HepG2 (cell line): ENCODE measurements at regions not wholly inside any gene's neighbourhood (a gene's known extent, or its start where the extent isn't known, plus 50 kb on each side); places are given as distances from the start of the nearest gene placed in this dataset.

Experiments
- ATAC-seq: fragments of 200-7000 bp; cut with Tn5 transposase; 3 replicates; pipeline ENCODE4 v1.9.1; 2020; ENCODE audit warnings: mild to moderate bottlenecking, moderate library complexity
- BruUV-seq: library from RNA; stranded (reverse); fragments of 400-500 nt; replicated peaks from 2 replicates; lab custom pipeline; 2021; lab: Mats Ljungman, UMichigan
- CTCF ChIA-PET: fragments of 300-600 bp; formaldehyde crosslinking; extraction: SDS; loops from one replicate; lab custom pipeline; 2021; ENCODE audit warnings: low total read pairs, inconsistent platforms, low intra/inter-chr PET ratio; lab: Yijun Ruan, JAX
- POLR2A ChIA-PET: fragments of 350-600 bp; sonication (Branson Sonifier 250); formaldehyde crosslinking; loops from one replicate; lab custom pipeline; 2020; ENCODE audit warnings: antibody characterized with exemption, inconsistent platforms; lab: Yijun Ruan, JAX
- DNase-seq: peaks from one replicate; pipeline ENCODE4 v3.0.0-alpha.2; 2015; ENCODE audit warnings: low spot score
- FAIRE-seq: peaks from 3 replicates; lab custom pipeline; 2011; peaks lifted over from hg19 to GRCh38; lab: Jason Lieb, UNC
- H2AFZ ChIP-seq: one replicate; pipeline ENCODE4 v1.6.1; 2011; ENCODE audit warnings: low read length, inconsistent platforms
- H3K27ac ChIP-seq: fragments of 300-600 bp; 3 replicates; pipeline ENCODE4 v1.8.0; 2011; ENCODE audit warnings: mixed run types, mild to moderate bottlenecking, mixed read lengths, low read length, inconsistent platforms; ENCODE audit not compliant: insufficient read depth; ENCODE audit errors: extremely low read length
- H3K27me3 ChIP-seq, 2 experiments: fragments of 200-600 bp in 1 of 2; 2 replicates in 1 of 2; 3 replicates in 1 of 2; pipeline versions ENCODE4 v1.6.0 to v1.8.0; 2011; ENCODE audit warnings: low read length in 2 of 2, mild to moderate bottlenecking in 2 of 2, moderate library complexity in 2 of 2, inconsistent platforms in 1 of 2; ENCODE audit not compliant: insufficient read depth in 2 of 2, control insufficient read depth in 1 of 2
- H3K36me3 ChIP-seq, 2 experiments: fragments of 200-600 bp in 1 of 2; replicated peaks in 1 of 2; 2 replicates in 1 of 2; 3 replicates in 1 of 2; pipeline versions ENCODE4 v1.5.1 to v1.8.0; 2011; ENCODE audit warnings: low read length in 2 of 2, inconsistent platforms in 1 of 2; ENCODE audit not compliant: insufficient read depth in 2 of 2, control insufficient read depth in 1 of 2
- H3K4me1 ChIP-seq: 2 replicates; pipeline ENCODE4 v1.5.1; 2012; ENCODE audit warnings: low read length, inconsistent platforms; ENCODE audit not compliant: insufficient read depth
- H3K4me2 ChIP-seq: 2 replicates; pipeline ENCODE4 v1.6.0; 2011; ENCODE audit warnings: low read depth, low read length, inconsistent platforms
- H3K4me3 ChIP-seq, 3 experiments: fragments of 200-600 bp in 1 of 3; sonication (generic), shearing (Covaris generic) in 1 of 3; replicated peaks in 1 of 3; 2 replicates each; pipeline ENCODE4 v1.5.1; 2011 to 2016; ENCODE audit warnings: low read length in 3 of 3, inconsistent platforms in 2 of 3, low read depth in 2 of 3, mild to moderate bottlenecking in 2 of 3, control low read depth in 1 of 3, mixed read lengths in 1 of 3; ENCODE audit not compliant: insufficient read depth in 1 of 3
- H3K79me2 ChIP-seq: one replicate; pipeline ENCODE4 v1.6.1; 2011; ENCODE audit warnings: low read length, inconsistent platforms; ENCODE audit not compliant: insufficient read depth
- H3K9ac ChIP-seq: 2 replicates; pipeline ENCODE4 v1.6.0; 2011; ENCODE audit warnings: mild to moderate bottlenecking, low read depth, low read length, inconsistent platforms; ENCODE audit not compliant: insufficient read depth
- H3K9me3 ChIP-seq: 2 replicates; pipeline ENCODE4 v1.5.1; 2012; ENCODE audit warnings: mild to moderate bottlenecking, low read length
- H4K20me1 ChIP-seq: 2 replicates; pipeline ENCODE4 v1.6.0; 2011; ENCODE audit warnings: inconsistent platforms, mild to moderate bottlenecking, low read length, moderate library complexity; ENCODE audit not compliant: insufficient read depth
- CAMTA2 ChIP-seq: sonication (generic); formaldehyde crosslinking; IDR thresholded peaks from 2 replicates; pipeline ENCODE4 v1.4.0; 2020; ENCODE audit warnings: mild to moderate bottlenecking, missing genetic modification reagents, borderline replicate concordance
- CREB1 ChIP-seq, 2 experiments: fragments of 450-650 bp in 1 of 2; IDR thresholded peaks; 2 replicates each; pipeline ENCODE4 v1.6.1; 2016 to 2017; ENCODE audit warnings: control low read depth in 1 of 2, mild to moderate bottlenecking in 1 of 2, missing compliant biosample characterization in 1 of 2, missing genetic modification characterization in 1 of 2
- ELF1 ChIP-seq: sonication (generic); formaldehyde crosslinking; IDR thresholded peaks from 2 replicates; pipeline ENCODE4 v1.4.0; 2020; ENCODE audit warnings: missing genetic modification reagents
- ESRRA ChIP-seq: sonication (generic); formaldehyde crosslinking; IDR thresholded peaks from 2 replicates; pipeline ENCODE4 v1.5.1; 2020; ENCODE audit warnings: mild to moderate bottlenecking, low read depth, missing genetic modification reagents
- GATA4 ChIP-seq: sonication (generic); IDR thresholded peaks from 2 replicates; pipeline ENCODE4 v1.6.1; 2016; ENCODE audit warnings: antibody characterized with exemption, low read depth, borderline replicate concordance
- HMGA1 ChIP-seq: sonication (generic); formaldehyde crosslinking; conservative IDR thresholded peaks from 2 replicates; pipeline ENCODE4 v1.4.0; 2020; ENCODE audit warnings: missing genetic modification reagents
- KDM2A ChIP-seq: sonication (generic); formaldehyde crosslinking; IDR thresholded peaks from 2 replicates; pipeline ENCODE4 v1.4.0; 2020; ENCODE audit warnings: low read depth, missing genetic modification reagents, borderline replicate concordance
- NR2F6 ChIP-seq, 2 experiments: IDR thresholded peaks; 2 replicates each; pipeline ENCODE4 v1.6.1; 2016; ENCODE audit warnings: antibody characterized with exemption in 1 of 2, mild to moderate bottlenecking in 1 of 2
- SOX13 ChIP-seq, 3 experiments: fragments of 450-650 bp in 1 of 3; sonication (generic) in 1 of 3; formaldehyde crosslinking in 1 of 3; IDR thresholded peaks in 2 of 3; conservative IDR thresholded peaks in 1 of 3; 2 replicates each; pipeline versions ENCODE4 v1.5.0 to v1.6.1; 2016 to 2020; ENCODE audit warnings: antibody characterized with exemption in 1 of 3, mild to moderate bottlenecking in 1 of 3, missing compliant biosample characterization in 1 of 3, missing genetic modification reagents in 1 of 3, moderate library complexity in 1 of 3
- ZNF121 ChIP-seq: sonication (generic); formaldehyde crosslinking; IDR thresholded peaks from 2 replicates; pipeline ENCODE4 v1.5.0; 2020; ENCODE audit warnings: mild to moderate bottlenecking, missing genetic modification reagents
- ZNF547 ChIP-seq: sonication (generic); formaldehyde crosslinking; IDR thresholded peaks from 2 replicates; pipeline ENCODE4 v1.5.1; 2020; ENCODE audit warnings: mild to moderate bottlenecking, missing genetic modification reagents
- ZSCAN21 ChIP-seq: sonication (generic); formaldehyde crosslinking; IDR thresholded peaks from 2 replicates; pipeline ENCODE4 v1.8.0; 2022; ENCODE audit warnings: mild to moderate bottlenecking, missing genetic modification reagents, moderate library complexity, borderline replicate concordance
- ZSCAN22 ChIP-seq: sonication (generic); formaldehyde crosslinking; IDR thresholded peaks from 2 replicates; pipeline ENCODE4 v1.4.0; 2020; ENCODE audit warnings: mild to moderate bottlenecking, missing genetic modification reagents
- WGBS: methylation state at CpG from one replicate; pipeline ENCODE4 v1.1.6; 2017; ENCODE audit warnings: low lambda C conversion rate; 5-methylcytosine and 5-hydroxymethylcytosine counted together
- in situ Hi-C: cut with HindIII; loops from 2 replicates; pipeline ENCODE4 v1.10.0; 2017; ENCODE audit warnings: low pct_unique_long_range_greater_than_20kb; ENCODE audit not compliant: extremely low pct_ligation_motif_present
- intact Hi-C: fragments of 100-400 bp; cut with micrococcal nuclease; formaldehyde crosslinking; loops from one replicate; pipeline ENCODE4 v1.10.0; 2022; ENCODE audit not compliant: unreplicated experiment
- TF ChIP-seq, protein P1 (sequence below): sonication (generic); formaldehyde crosslinking; IDR thresholded peaks from 2 replicates; pipeline ENCODE4 v1.5.0; 2020; ENCODE audit warnings: mild to moderate bottlenecking, missing genetic modification reagents, borderline replicate concordance
- TF ChIP-seq, protein P2 (sequence below): IDR thresholded peaks from 2 replicates; pipeline ENCODE4 v1.6.1; 2012; ENCODE audit warnings: low read depth, low read length, improper control_type of control experiment

DNA sequence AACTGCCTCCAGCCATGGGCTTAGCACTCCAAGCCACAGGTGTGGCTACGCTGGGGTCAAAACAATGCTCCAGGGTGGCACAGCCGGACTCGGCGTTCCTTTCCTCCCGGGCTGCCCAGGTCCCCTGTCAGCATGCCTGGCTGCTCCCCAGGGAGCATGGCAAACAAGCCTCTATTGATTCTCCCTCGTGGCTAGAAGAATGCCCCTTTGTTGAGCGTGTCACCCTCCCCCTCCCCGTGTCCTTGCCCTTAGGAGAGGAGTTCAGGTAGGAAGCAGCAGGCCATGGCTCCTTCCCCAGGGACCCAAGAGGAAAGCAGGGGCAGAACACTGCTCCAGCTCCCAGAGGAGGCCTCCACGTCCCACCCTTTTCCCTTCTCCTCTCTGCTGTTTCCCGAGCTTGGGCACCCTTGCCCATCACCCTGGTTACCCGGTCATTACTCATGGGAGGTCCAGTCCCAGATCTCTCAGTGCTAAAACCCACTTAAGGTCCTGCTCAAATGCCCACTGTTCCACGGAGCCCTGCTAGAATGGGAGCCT lies 57.4 kb upstream of the CITED4 start:
- ATAC-seq = peak; percentile 96
- peak overlapping the region in 1 of 3 experiments; percentile 8; a peak in 2 of 6 replicates for H3K4me3 ChIP-seq
- CTCF ChIA-PET = no interaction called here
- FAIRE-seq = peak; percentile 98
- no peaks in the 10 kb centered on the region for H3K9me3 ChIP-seq
- POLR2A ChIA-PET = interaction anchor here (1.4 to 3.5 kb wide), 3 partner anchors 21 to 58 kb away, joined by 4 to 19 read pairs (median 6); partner anchors contain the start of gene CITED4
- peak; percentile 97 for DNase-seq
- peak overlapping the region; percentile 91 for H3K27ac ChIP-seq
- H3K4me2 ChIP-seq = peak overlapping the region; percentile 58
- H3K9ac ChIP-seq = peak overlapping the region; percentile 62
- no TSS peak for BruUV-seq
- H2AFZ ChIP-seq = no peak overlapping the region
- WGBS = 7% methylated on average over 9 of the region's 12 CpGs
- H4K20me1 ChIP-seq = no peaks in the 10 kb centered on the region
- in situ Hi-C loops = no loop called here
- intact Hi-C loops = loop anchor here (2.0 kb wide), 1 partner anchor 25 kb away; no protein-coding TSS in a partner anchor
- H3K4me1 ChIP-seq = peaks cover 96% of the 10 kb centered on the region
- H3K27me3 ChIP-seq = no peaks in the 10 kb centered on the region
- no peaks in the 10 kb centered on the region for H3K36me3 ChIP-seq
- no peaks in the 10 kb centered on the region for H3K79me2 ChIP-seq
- TF ChIP-seq GATA4 (peak; percentile 74), SOX13 (IDR thresholded peaks at IDR 0.05) (peak; percentile 92; the same call in 1 of the 2 replicates), SOX13 (CRISPR knock-in tag; conservative IDR thresholded peaks at IDR 0.05 in 1 of 2, IDR thresholded peaks at IDR 0.05 in 1 of 2) (peak in 1 of 2 experiments; percentile 97; a peak in 2 of 4 replicates), ESRRA (peak; percentile 81; the same call in 1 of the 2 replicates), ZNF121 (CRISPR knock-in tag) (peak; percentile 78), CREB1 (IDR thresholded peaks at IDR 0.05) (peak; percentile 25; the same call in 1 of the 2 replicates), CREB1 (CRISPR knock-in tag; IDR thresholded peaks at IDR 0.05) (no peak), NR2F6 (IDR thresholded peaks at IDR 0.05) (peak; percentile 85), NR2F6 (CRISPR knock-in tag; IDR thresholded peaks at IDR 0.05) (peak; percentile 97), ZSCAN22 (CRISPR knock-in tag) (peak; percentile 63; the same call in 1 of the 2 replicates), ZSCAN21 (CRISPR knock-in tag) (peak; percentile 89; the same call in 1 of the 2 replicates), ELF1 (peak; percentile 55; the same call in 1 of the 2 replicates), KDM2A (CRISPR knock-in tag) (peak; percentile 80; the same call in 1 of the 2 replicates), ZNF547 (CRISPR knock-in tag) (0 out of 2 replicates have a peak, but pooled peaks have one; percentile 19), HMGA1 (CRISPR knock-in tag) (no peak), CAMTA2 (CRISPR knock-in tag) (peak; percentile 68; the same call in 1 of the 2 replicates)
- TF ChIP-seq, protein P1, sequence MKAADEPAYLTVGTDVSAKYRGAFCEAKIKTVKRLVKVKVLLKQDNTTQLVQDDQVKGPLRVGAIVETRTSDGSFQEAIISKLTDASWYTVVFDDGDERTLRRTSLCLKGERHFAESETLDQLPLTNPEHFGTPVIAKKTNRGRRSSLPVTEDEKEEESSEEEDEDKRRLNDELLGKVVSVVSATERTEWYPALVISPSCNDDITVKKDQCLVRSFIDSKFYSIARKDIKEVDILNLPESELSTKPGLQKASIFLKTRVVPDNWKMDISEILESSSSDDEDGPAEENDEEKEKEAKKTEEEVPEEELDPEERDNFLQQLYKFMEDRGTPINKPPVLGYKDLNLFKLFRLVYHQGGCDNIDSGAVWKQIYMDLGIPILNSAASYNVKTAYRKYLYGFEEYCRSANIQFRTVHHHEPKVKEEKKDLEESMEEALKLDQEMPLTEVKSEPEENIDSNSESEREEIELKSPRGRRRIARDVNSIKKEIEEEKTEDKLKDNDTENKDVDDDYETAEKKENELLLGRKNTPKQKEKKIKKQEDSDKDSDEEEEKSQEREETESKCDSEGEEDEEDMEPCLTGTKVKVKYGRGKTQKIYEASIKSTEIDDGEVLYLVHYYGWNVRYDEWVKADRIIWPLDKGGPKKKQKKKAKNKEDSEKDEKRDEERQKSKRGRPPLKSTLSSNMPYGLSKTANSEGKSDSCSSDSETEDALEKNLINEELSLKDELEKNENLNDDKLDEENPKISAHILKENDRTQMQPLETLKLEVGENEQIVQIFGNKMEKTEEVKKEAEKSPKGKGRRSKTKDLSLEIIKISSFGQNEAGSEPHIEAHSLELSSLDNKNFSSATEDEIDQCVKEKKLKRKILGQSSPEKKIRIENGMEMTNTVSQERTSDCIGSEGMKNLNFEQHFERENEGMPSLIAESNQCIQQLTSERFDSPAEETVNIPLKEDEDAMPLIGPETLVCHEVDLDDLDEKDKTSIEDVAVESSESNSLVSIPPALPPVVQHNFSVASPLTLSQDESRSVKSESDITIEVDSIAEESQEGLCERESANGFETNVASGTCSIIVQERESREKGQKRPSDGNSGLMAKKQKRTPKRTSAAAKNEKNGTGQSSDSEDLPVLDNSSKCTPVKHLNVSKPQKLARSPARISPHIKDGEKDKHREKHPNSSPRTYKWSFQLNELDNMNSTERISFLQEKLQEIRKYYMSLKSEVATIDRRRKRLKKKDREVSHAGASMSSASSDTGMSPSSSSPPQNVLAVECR (CRISPR knock-in tag) = peak; percentile 68; the same call in 1 of the 2 replicates
- TF ChIP-seq, protein P2, sequence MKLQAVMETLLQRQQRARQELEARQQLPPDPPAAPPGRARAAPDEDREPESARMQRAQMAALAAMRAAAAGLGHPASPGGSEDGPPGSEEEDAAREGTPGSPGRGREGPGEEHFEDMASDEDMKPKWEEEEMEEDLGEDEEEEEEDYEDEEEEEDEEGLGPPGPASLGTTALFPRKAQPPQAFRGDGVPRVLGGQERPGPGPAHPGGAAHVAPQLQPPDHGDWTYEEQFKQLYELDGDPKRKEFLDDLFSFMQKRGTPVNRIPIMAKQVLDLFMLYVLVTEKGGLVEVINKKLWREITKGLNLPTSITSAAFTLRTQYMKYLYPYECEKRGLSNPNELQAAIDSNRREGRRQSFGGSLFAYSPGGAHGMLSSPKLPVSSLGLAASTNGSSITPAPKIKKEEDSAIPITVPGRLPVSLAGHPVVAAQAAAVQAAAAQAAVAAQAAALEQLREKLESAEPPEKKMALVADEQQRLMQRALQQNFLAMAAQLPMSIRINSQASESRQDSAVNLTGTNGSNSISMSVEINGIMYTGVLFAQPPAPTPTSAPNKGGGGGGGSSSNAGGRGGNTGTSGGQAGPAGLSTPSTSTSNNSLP = no peak
